ENCODE measurements at regions not wholly inside any gene's neighbourhood (a gene's known extent, or its start where the extent isn't known, plus 50 kb on each side); places are given as distances from the start of the nearest gene placed in this dataset.
A peak's percentile ranks its signal among the peaks of the same experiment; 100 is the strongest.

- Histone ChIP-seq H3K4me3 (ENCODE audit: insufficient read depth, low read depth, low read length) (no peak overlapping the region), H4K5ac (ENCODE audit: low read depth, low read length) (no peak overlapping the region), H3K79me1 (ENCODE audit: low read depth in 1 of 2, low read length in 2 of 2) (no peaks in the 10 kb centered on the region), H3K36me3 (ENCODE audit: control insufficient read depth, insufficient read depth, low read length) (no peaks in the 10 kb centered on the region), H3K4me2 (ENCODE audit: low read depth, low read length) (no peak overlapping the region), H4K8ac (ENCODE audit: low read depth in 2 of 2, low read length in 2 of 2) (peak overlapping the region in 1 of 2 experiments; percentile 34; a peak in 1 of 4 replicates), H3K23ac (ENCODE audit: low read depth, low read length) (0 out of 2 replicates have a peak overlapping the region, but pooled peaks have one; percentile 31), H2BK20ac (ENCODE audit: low read depth, low read length) (peak overlapping the region; percentile 46), H3K56ac (ENCODE audit: extremely low read depth, insufficient read depth, low read length) (no peak overlapping the region), H3K18ac (ENCODE audit: low read depth, low read length) (peak overlapping the region; percentile 57; the same call in 1 of the 2 replicates), H3K9me1 (ENCODE audit: insufficient read depth, low read length) (peaks cover 6% of the 10 kb centered on the region), H4K91ac (ENCODE audit: insufficient read depth, low read depth, low read length) (peak overlapping the region; percentile 73), H4K20me1 (ENCODE audit: insufficient read depth, low read length) (no peaks in the 10 kb centered on the region), H3K4ac (ENCODE audit: low read depth, low read length) (peak overlapping the region; percentile 54), H3K4me1 (ENCODE audit: control insufficient read depth, insufficient read depth, low read length) (peaks cover 6% of the 10 kb centered on the region; the same call in 1 of the 2 replicates), H2AK5ac (ENCODE audit: low read depth, low read length) (peak overlapping the region; percentile 2; the same call in 1 of the 2 replicates), H2BK15ac (ENCODE audit: low read depth, low read length) (peak overlapping the region; percentile 42; the same call in 1 of the 3 replicates), H3K14ac (replicated peaks; ENCODE audit: low read depth, low read length) (peak overlapping the region; percentile 78), H3K9me3 (ENCODE audit: control insufficient read depth, insufficient read depth, low read length) (no peaks in the 10 kb centered on the region), H2AK9ac (replicated peaks; ENCODE audit: low read depth, low read length, poor library complexity) (no peak overlapping the region), H3K9ac (ENCODE audit: low read depth, low read length) (no peak overlapping the region), H2BK120ac (ENCODE audit: low read depth, low read length) (peak overlapping the region; percentile 73), H2BK5ac (ENCODE audit: low read depth, low read length, poor library complexity, severe bottlenecking) (peak overlapping the region; percentile 59), H2AFZ (replicated peaks; ENCODE audit: low read length, poor library complexity) (no peak overlapping the region), H3K27ac (ENCODE audit: insufficient read depth, low read length) (no peak overlapping the region), H3K27me3 (ENCODE audit: control insufficient read depth, insufficient read depth, low read length) (no peaks in the 10 kb centered on the region)
- WGBS, 2 experiments (ENCODE audit: extremely low coverage in 2 of 2, insufficient read length in 1 of 2), result 100% methylated on average over 2 of the region's 2 CpGs; no CpG with 5 or more reads in 1 of the 2 experiments
- CTCF ChIA-PET, result no interaction called here
- dilution Hi-C loops (cut with HindIII; ENCODE audit: low sequenced_read_pairs, unreplicated experiment) (no loop called here), in situ Hi-C loops (cut with MboI; ENCODE audit: low sequenced_read_pairs) (no loop called here), intact Hi-C loops (cut with micrococcal nuclease) (no loop called here)
- POLR2A ChIA-PET (ENCODE audit: unreplicated experiment), result no interaction called here
- DNase-seq, result peak; percentile 55
- TF ChIP-seq, protein P1, sequence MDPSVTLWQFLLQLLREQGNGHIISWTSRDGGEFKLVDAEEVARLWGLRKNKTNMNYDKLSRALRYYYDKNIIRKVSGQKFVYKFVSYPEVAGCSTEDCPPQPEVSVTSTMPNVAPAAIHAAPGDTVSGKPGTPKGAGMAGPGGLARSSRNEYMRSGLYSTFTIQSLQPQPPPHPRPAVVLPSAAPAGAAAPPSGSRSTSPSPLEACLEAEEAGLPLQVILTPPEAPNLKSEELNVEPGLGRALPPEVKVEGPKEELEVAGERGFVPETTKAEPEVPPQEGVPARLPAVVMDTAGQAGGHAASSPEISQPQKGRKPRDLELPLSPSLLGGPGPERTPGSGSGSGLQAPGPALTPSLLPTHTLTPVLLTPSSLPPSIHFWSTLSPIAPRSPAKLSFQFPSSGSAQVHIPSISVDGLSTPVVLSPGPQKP (IDR thresholded peaks at IDR 0.05; ENCODE audit: borderline replicate concordance, low read depth, low read length), result no peak
- TF ChIP-seq POLR2A (IDR thresholded peaks at IDR 0.05; ENCODE audit: low read depth, low read length) (no peak), RFX5 (IDR thresholded peaks at IDR 0.05; ENCODE audit: low read depth, low read length) (no peak), USF2 (IDR thresholded peaks at IDR 0.05; ENCODE audit: low read depth, low read length) (no peak), CHD1 (IDR thresholded peaks at IDR 0.05; ENCODE audit: low read depth, low read length) (no peak), MXI1 (IDR thresholded peaks at IDR 0.05; ENCODE audit: borderline replicate concordance, low read depth, low read length) (no peak), MAZ (IDR thresholded peaks at IDR 0.05; ENCODE audit: borderline replicate concordance, low read depth, low read length) (no peak), NFE2L2 (IDR thresholded peaks at IDR 0.05; ENCODE audit: low read depth, low read length) (0 out of 2 replicates have a peak, but pooled peaks have one; percentile 5), SMC3 (IDR thresholded peaks at IDR 0.05; ENCODE audit: low read depth, low read length) (no peak), RAD21 (IDR thresholded peaks at IDR 0.05; ENCODE audit: low read length) (no peak), BHLHE40 (IDR thresholded peaks at IDR 0.05; ENCODE audit: low read depth, low read length) (no peak), CEBPB (IDR thresholded peaks at IDR 0.05; ENCODE audit: low read depth, low read length) (no peak), FOS (IDR thresholded peaks at IDR 0.05; ENCODE audit: low read depth, low read length) (no peak), MAFK (IDR thresholded peaks at IDR 0.05; ENCODE audit: low read depth, low read length) (peak; percentile 34; the same call in 1 of the 2 replicates), RCOR1 (IDR thresholded peaks at IDR 0.05; ENCODE audit: insufficient replicate concordance, low read length) (no peak)
- TF ChIP-seq, protein P2, sequence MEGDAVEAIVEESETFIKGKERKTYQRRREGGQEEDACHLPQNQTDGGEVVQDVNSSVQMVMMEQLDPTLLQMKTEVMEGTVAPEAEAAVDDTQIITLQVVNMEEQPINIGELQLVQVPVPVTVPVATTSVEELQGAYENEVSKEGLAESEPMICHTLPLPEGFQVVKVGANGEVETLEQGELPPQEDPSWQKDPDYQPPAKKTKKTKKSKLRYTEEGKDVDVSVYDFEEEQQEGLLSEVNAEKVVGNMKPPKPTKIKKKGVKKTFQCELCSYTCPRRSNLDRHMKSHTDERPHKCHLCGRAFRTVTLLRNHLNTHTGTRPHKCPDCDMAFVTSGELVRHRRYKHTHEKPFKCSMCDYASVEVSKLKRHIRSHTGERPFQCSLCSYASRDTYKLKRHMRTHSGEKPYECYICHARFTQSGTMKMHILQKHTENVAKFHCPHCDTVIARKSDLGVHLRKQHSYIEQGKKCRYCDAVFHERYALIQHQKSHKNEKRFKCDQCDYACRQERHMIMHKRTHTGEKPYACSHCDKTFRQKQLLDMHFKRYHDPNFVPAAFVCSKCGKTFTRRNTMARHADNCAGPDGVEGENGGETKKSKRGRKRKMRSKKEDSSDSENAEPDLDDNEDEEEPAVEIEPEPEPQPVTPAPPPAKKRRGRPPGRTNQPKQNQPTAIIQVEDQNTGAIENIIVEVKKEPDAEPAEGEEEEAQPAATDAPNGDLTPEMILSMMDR (conservative IDR thresholded peaks at IDR 0.05; ENCODE audit: low read depth, low read length), result no peak
- BruUV-seq (replicated peaks), result no TSS peak
- ATAC-seq (ENCODE audit: low read depth), result peak; percentile 28
These were observed 53.8 kb upstream of the ME3 start for GRCh38 chr11:86726118-86726753.
